CD4-positive, alpha-beta T cell treated with Interleukin-12 subunit alpha and Interleukin-12 subunit beta, for 1 hour (primary cell): ENCODE measurements at regions not wholly inside any gene's neighbourhood (a gene's known extent, or its start where the extent isn't known, plus 50 kb on each side); places are given as distances from the start of the nearest gene placed in this dataset.

Source experiments
- DNase-seq: peaks from one replicate; pipeline ENCODE4 v3.0.0-alpha.2; 2020

GRCh38 chr15:37880009-37880834 is 54.2 kb upstream of the TMCO5A start:
- no peak for DNase-seq

GRCh38 chr15:37880835-37881153 is 53.6 kb upstream of the TMCO5A start:
- DNase-seq: no peak

- no peak for DNase-seq
These were observed 53.0 kb upstream of the TMCO5A start for GRCh38 chr15:37881237-37882013.

GRCh38 chr15:37882640-37883039 is 51.8 kb upstream of the TMCO5A start:
- DNase-seq: no peak
